VCaP (cell line): ENCODE measurements at regions not wholly inside any gene's neighbourhood (a gene's known extent, or its start where the extent isn't known, plus 50 kb on each side); places are given as distances from the start of the nearest gene placed in this dataset.

Experiments
- H3K27ac ChIP-seq: fragments of 450-650 bp; 2 replicates; pipeline ENCODE4 v1.5.1; 2017
- TF ChIP-seq, protein P1 (sequence below): fragments of 450-650 bp; conservative IDR thresholded peaks from 2 replicates; pipeline ENCODE4 v1.5.1; 2017; ENCODE audit warnings: mild to moderate bottlenecking, moderate library complexity

DNA sequence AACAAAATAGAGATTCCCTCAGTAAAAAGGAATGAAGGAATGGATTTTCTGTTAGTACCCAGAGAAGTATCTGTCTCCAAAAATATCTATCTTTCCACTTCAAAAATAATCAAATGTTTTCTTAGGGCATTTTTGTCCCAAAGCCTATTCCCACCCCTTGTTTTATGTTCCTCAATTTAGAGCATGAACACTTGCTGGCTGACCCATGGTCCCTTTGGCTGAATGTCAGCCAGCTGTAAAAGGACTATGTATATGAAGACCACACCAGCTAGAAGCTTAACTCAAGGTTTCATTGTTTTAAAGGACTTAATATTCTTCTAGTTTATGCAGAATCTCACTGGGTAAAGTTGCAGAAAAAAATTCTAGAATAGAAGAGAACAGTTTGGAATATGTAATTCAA, 931.2 kb downstream of the MCTP2 start:
- TF ChIP-seq, protein P1, sequence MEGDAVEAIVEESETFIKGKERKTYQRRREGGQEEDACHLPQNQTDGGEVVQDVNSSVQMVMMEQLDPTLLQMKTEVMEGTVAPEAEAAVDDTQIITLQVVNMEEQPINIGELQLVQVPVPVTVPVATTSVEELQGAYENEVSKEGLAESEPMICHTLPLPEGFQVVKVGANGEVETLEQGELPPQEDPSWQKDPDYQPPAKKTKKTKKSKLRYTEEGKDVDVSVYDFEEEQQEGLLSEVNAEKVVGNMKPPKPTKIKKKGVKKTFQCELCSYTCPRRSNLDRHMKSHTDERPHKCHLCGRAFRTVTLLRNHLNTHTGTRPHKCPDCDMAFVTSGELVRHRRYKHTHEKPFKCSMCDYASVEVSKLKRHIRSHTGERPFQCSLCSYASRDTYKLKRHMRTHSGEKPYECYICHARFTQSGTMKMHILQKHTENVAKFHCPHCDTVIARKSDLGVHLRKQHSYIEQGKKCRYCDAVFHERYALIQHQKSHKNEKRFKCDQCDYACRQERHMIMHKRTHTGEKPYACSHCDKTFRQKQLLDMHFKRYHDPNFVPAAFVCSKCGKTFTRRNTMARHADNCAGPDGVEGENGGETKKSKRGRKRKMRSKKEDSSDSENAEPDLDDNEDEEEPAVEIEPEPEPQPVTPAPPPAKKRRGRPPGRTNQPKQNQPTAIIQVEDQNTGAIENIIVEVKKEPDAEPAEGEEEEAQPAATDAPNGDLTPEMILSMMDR = no peak
- H3K27ac ChIP-seq = no peak overlapping the region

DNA sequence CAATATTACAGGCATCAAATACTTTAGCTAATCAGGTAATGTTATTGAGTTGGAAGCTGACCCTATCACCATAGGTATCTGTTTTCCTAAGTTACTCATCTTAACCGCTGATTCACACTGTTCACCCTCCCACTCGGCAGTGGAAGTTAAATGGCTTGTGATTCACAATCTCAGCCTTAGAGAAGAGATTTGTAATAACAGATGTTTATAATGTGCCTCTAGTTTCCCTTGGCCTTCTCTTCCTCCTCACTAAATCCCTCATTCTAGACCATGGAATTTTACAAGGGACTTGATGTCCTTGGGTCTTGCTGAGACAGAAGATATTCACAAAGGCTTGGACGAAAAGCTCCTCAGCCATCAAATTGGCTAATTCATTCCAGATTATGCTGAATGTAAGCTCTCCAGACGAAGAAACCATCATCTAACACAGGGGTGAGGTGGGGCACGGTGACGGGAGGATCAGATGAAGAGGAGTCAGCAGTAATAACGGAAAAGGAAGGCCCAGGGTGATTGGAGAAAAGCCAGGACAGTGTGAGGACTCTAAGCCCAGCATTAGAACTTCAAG, 931.7 kb downstream of the MCTP2 start:
- H3K27ac ChIP-seq = no peak overlapping the region
- TF ChIP-seq, protein P1 = no peak

DNA sequence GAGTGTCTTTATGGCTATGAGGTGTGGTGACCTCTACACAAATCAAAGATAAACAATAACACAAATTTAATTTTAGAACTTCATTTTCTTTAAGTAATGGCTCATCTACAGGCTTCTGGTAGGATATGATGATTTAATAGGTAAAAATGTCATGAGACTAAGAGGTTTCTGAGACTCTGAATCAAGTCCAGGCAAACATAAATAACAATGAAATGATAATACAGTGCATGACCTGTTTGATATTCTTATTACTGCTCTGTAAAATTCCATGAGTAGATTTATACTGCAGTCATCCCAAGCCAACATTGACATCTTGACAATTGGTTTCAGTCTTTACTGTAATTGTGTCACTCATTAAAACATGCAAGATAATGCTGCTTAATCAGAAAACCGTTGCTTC, 936.8 kb downstream of the MCTP2 start:
- H3K27ac ChIP-seq = no peak overlapping the region
- TF ChIP-seq, protein P1 = no peak

DNA sequence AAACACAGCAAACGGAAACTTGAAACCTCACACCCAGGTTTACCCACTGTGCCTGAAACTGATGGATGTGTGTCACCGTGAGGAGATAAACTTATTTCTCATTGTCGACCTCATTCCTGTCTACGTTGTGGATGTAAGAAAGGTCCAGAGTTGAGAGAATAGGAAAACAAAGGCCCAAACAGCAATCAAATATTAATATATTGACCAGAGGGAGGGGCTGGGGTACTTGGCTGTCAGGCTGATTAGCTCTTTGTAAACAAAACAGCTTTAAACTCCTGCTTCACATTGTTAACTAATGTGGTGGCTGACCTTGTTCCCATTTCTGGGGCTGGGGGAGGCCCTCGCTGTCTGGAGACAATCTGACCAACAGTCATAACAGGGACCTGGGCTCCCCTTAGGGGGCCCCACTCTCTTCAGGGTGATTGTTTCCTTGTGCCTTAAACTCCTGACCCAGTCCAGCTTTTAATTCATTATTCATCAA, 937.6 kb downstream of the MCTP2 start:
- TF ChIP-seq, protein P1 = no peak
- H3K27ac ChIP-seq = no peak overlapping the region

DNA sequence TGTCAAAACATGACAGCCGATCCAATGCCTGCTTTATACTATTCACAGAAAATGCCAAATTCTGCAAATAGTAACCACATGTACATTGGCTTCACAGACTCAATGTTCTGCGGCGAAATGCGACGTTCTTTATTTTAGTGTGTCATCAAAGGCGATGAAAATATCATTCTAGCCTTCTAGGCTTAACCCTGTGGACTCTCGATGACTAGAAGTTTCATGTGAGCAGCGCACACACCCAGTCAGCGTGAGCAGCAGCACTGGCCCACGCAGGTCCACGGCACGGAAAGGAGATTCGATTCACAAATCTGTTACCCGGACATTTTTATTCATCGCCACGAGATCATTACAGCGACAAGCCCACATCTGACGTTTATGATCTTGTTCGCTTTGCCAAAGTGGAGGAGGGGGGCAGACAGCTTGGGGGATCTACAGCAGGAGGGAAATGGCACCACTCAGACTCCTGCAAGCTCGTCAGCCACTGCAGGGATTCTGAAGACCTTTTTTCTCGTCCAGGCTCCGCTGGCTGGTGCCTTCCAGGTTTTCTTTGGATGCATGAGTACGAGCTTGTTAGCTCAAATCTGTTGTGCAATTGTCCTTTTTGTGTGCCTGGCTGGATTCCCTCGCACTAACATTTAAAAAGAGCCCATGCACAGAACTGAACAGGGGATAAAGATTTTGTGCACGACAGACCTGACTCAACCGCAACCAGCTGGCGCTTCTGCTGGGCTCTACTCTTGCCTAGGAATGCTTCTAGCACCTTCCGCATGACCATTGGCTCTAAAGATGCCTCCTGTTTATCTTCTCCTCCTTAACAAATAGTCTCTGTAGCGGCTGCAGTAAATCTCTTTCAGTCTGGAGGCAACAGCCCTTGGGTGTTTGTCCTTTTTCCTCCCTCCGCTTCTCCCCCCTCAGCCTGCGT, 938.4 kb downstream of the MCTP2 start:
- no peak overlapping the region for H3K27ac ChIP-seq
- TF ChIP-seq, protein P1 = no peak

DNA sequence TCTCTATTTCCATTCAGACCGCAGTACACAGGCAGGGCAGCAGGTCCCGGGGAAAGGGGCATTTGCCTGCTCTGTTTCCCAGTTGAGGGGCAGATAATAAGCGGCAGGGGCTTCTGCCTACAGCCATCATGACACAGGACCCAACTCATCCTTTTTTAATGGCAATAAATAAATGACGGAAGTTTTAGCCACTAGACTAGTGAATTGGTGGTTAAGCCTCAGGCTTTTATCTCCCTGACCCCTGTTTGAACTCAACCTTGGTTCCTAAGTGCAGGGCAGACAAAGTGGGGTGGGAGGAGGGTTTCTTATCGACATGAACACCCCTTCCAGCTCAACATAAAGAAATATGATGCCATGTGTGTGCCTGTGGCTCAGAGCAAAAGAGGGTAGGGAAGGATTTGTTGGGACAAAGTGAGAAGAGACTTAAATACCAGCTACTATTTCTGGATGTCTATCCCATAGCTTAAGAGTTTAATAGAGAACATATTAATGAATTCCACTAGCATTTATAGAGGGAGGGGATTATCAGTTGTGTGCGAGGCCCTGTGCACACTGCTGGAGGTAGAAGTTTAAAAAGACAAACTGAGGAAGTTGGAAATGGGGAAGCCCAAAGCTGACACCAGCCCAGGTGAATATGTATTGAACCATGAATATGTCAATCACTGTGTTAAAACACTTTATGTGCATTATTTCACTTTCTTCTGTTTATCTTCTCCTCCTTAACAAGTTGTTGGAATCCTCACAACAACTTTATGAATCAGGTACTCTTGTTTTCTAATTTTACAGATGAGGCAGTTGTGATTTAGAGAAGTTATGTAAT, 939.4 kb downstream of the MCTP2 start:
- TF ChIP-seq, protein P1 = no peak

DNA sequence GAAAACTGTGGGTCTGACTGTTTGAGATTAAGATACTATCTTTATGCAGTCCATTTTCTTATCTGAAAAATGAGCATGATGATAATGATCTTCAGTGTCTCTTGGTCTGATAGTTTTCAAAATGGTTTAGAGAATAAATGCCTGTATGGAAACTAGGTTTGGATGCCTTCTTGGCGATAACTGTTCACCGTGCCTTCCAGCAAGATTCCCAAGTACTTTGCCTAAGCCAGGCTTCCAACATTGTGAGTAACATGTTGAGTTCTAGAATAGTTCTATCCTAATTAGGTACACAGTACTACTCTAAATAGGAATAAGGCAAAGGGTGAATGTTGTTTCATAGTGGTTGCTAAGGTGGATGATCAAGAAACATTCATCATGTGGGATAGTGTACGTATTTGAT, 940.2 kb downstream of the MCTP2 start:
- H3K27ac ChIP-seq = no peak overlapping the region
- TF ChIP-seq, protein P1 = no peak

More for the DNA sequence above, 939.4 kb downstream of the MCTP2 start:
- no peak overlapping the region for H3K27ac ChIP-seq
